A673 (cell line): ENCODE measurements at regions not wholly inside any gene's neighbourhood (a gene's known extent, or its start where the extent isn't known, plus 50 kb on each side); places are given as distances from the start of the nearest gene placed in this dataset.

ENCODE experiments used
- BruUV-seq: library from RNA; stranded (reverse); fragments of 400-500 nt; replicated peaks from 2 replicates; lab custom pipeline; 2021; lab: Mats Ljungman, UMichigan
- CTCF ChIA-PET: fragments of 300-600 bp; sonication (Branson Sonifier 250); formaldehyde crosslinking; loops from one replicate; lab custom pipeline; 2022; ENCODE audit warnings: antibody characterized with exemption; lab: Charles Lee
- POLR2A ChIA-PET: fragments of 300-600 bp; sonication (Branson Sonifier 250); formaldehyde crosslinking; loops from one replicate; lab custom pipeline; 2022; ENCODE audit warnings: antibody characterized with exemption; ENCODE audit not compliant: low non-redundant PET; lab: Charles Lee
- DNase-seq: peaks from one replicate; pipeline ENCODE4 v3.0.0-alpha.2; 2015; ENCODE audit warnings: low spot score
- H3K27ac ChIP-seq: fragments of 200-600 bp; sonication (generic); 2 replicates; pipeline ENCODE4 v1.5.1; 2016; ENCODE audit warnings: mixed run types, low read depth, mild to moderate bottlenecking, mixed read lengths, antibody characterized with exemption, low read length; ENCODE audit not compliant: poor library complexity, severe bottlenecking
- H3K27me3 ChIP-seq: fragments of 200-600 bp; sonication (generic); replicated peaks from 2 replicates; pipeline ENCODE4 v1.6.1; 2017; ENCODE audit warnings: mixed run types, low read depth, mild to moderate bottlenecking, mixed read lengths, antibody characterized with exemption, low read length; ENCODE audit not compliant: insufficient read depth, poor library complexity
- H3K36me3 ChIP-seq: fragments of 200-600 bp; sonication (generic); 2 replicates; pipeline ENCODE4 v1.6.1; 2016; ENCODE audit warnings: mixed run types, mild to moderate bottlenecking, mixed read lengths, antibody characterized with exemption, low read length; ENCODE audit not compliant: insufficient read depth, poor library complexity, severe bottlenecking
- H3K4me1 ChIP-seq: fragments of 200-600 bp; sonication (generic); 2 replicates; pipeline ENCODE4 v1.6.1; 2017; ENCODE audit warnings: mixed run types, mild to moderate bottlenecking, mixed read lengths, antibody characterized with exemption, low read length; ENCODE audit not compliant: insufficient read depth, poor library complexity, severe bottlenecking
- H3K4me3 ChIP-seq: fragments of 200-600 bp; sonication (generic); 2 replicates; pipeline ENCODE4 v1.5.1; 2016; ENCODE audit warnings: low read depth, mixed run types, mild to moderate bottlenecking, mixed read lengths, low read length; ENCODE audit not compliant: poor library complexity, severe bottlenecking
- H3K9me3 ChIP-seq: fragments of 200-600 bp; sonication (generic); 2 replicates; pipeline ENCODE4 v1.6.1; 2016; ENCODE audit warnings: mixed run types, low read depth, mild to moderate bottlenecking, mixed read lengths, antibody characterized with exemption, low read length; ENCODE audit not compliant: poor library complexity, severe bottlenecking
- EZH2 ChIP-seq: fragments of 200-600 bp; sonication (generic); IDR thresholded peaks from 2 replicates; pipeline ENCODE4 v1.6.1; 2017; ENCODE audit warnings: borderline replicate concordance, low read depth, mild to moderate bottlenecking, mixed read lengths, antibody characterized with exemption, low read length; ENCODE audit not compliant: poor library complexity, severe bottlenecking
- intact Hi-C: fragments of 100-400 bp; cut with micrococcal nuclease; formaldehyde crosslinking; loops from one replicate; pipeline ENCODE4 v1.10.0; 2022; ENCODE audit not compliant: unreplicated experiment
- TF ChIP-seq, protein P1 (sequence below): fragments of 300-800, 200-600 bp; sonication (generic); conservative IDR thresholded peaks from 2 replicates; pipeline ENCODE4 v1.5.1; 2017; ENCODE audit warnings: low read depth, mild to moderate bottlenecking, antibody characterized with exemption, low read length, moderate library complexity, mixed read lengths

DNA sequence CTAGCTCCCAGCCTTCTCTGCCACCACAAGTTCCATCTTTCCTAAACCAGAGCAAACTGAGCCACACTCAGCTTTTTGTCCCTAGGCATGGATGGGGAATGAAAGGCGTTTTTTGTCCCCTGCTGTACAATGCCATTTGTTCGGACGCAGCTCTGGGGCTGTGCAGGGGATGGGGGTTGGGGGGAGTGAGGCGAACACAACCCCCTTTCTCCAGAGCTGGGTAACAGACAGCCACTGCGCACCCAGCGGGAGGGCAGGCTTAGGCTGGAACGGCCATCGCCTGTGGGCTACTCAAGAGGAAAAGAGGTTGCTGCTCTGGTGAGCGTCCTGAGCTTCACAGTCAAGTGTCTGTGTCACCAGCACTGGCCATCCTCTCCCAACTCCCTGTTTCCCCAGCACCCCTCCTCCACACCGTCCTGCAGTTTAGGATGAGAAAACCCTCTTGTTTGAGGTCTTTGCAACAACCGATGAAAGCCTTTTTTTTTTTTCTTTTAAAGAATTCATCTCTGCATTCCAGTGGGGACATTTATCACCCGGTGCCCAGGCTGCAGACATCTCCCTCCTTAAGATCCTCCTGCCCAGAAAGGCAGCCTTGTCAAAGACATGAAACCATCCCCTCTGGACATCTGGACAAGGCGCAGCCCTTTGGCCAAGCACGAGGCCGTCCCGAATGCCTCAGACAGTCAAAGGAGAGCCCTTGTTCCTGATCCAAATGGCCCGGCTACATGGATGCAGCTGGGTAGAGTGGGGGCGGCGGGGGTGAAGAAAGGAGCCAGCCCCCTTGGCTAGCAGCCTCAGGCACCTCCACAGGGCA is 419.6 kb downstream of the BCOR start:
- no peak overlapping the region for H3K27ac ChIP-seq

DNA sequence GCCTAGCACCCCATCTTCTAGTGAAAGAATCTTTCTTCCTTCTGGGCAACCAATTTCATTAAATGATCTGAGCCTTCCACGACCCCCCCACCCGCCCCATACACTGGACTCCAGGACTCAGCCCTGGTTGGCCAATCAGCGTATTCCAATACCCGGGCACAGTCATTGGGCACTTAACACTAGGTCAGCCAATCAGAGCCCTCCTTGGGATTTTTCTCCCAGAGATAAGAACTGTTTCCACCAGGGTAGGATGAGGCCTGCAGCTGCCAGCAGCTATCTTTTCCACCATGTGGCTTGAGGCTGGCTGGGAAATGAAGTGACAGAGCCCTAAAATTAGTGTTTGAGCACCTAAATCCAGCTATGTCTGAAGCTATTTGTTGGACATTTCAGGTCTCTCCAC is 418.8 kb downstream of the BCOR start:
- ChIA-PET CTCF (no interaction called here), POLR2A (no interaction called here)
- Histone ChIP-seq H3K27ac (no peak overlapping the region), H3K4me1 (no peaks in the 10 kb centered on the region), H3K4me3 (no peak overlapping the region), H3K9me3 (no peaks in the 10 kb centered on the region), H3K27me3 (no peaks in the 10 kb centered on the region), H3K36me3 (no peaks in the 10 kb centered on the region)
- TF ChIP-seq, protein P1, sequence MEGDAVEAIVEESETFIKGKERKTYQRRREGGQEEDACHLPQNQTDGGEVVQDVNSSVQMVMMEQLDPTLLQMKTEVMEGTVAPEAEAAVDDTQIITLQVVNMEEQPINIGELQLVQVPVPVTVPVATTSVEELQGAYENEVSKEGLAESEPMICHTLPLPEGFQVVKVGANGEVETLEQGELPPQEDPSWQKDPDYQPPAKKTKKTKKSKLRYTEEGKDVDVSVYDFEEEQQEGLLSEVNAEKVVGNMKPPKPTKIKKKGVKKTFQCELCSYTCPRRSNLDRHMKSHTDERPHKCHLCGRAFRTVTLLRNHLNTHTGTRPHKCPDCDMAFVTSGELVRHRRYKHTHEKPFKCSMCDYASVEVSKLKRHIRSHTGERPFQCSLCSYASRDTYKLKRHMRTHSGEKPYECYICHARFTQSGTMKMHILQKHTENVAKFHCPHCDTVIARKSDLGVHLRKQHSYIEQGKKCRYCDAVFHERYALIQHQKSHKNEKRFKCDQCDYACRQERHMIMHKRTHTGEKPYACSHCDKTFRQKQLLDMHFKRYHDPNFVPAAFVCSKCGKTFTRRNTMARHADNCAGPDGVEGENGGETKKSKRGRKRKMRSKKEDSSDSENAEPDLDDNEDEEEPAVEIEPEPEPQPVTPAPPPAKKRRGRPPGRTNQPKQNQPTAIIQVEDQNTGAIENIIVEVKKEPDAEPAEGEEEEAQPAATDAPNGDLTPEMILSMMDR, result no peak
- TF ChIP-seq EZH2, result no peak
- intact Hi-C loops, result no loop called here
- no peak for DNase-seq
- no TSS peak for BruUV-seq

More for the DNA sequence above, 419.6 kb downstream of the BCOR start:
- ChIA-PET CTCF (no interaction called here), POLR2A (no interaction called here)
- DNase-seq, result no peak
- intact Hi-C loops, result no loop called here
- Histone ChIP-seq H3K4me1 (no peaks in the 10 kb centered on the region), H3K27me3 (no peaks in the 10 kb centered on the region), H3K9me3 (no peaks in the 10 kb centered on the region), H3K36me3 (no peaks in the 10 kb centered on the region), H3K4me3 (no peak overlapping the region)
- no peak for TF ChIP-seq EZH2
- TF ChIP-seq, protein P1, result no peak
- BruUV-seq, result no TSS peak

DNA sequence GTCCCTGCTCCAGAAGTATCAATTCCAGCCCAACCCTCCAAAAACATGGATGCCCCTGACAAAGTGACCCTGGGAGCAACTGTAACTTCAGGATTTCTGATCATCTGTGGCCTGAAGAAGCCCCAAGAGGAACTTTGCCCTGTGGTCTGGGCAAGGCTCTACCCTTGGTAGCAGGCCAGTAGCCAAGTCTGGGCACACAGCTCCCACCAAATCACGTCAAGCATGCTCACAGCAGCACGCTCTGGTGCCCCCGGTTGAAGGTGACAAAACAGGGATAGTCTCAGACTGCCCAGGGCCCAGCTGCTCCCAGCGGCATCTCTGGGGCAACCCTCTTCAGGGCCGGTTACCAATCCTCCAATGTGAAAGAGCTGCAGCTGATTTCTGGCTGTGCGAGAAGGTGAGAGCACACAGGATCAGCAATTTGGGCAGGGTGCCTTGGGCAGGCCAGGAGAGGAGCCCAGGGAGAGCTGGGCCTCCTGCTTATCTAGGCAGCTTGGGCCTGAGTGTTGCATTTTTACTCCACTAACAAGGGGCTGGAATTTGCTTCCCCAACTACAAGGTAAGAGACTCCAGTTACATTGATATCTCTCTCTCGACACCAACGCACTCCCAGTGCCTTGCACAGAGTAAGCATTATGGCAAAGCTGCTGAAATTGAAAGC is 418.1 kb downstream of the BCOR start:
- Histone ChIP-seq H3K4me1 (no peaks in the 10 kb centered on the region), H3K9me3 (no peaks in the 10 kb centered on the region), H3K27ac (no peak overlapping the region), H3K36me3 (no peaks in the 10 kb centered on the region), H3K27me3 (no peaks in the 10 kb centered on the region), H3K4me3 (no peak overlapping the region)
- CTCF ChIA-PET, result no interaction called here
- no peak for DNase-seq
- intact Hi-C loops, result no loop called here
- BruUV-seq, result no TSS peak
- TF ChIP-seq, protein P1, result no peak
- TF ChIP-seq EZH2, result no peak
- POLR2A ChIA-PET, result no interaction called here
